ENCODE measurements at regions not wholly inside any gene's neighbourhood (a gene's known extent, or its start where the extent isn't known, plus 50 kb on each side); places are given as distances from the start of the nearest gene placed in this dataset.

- H3K4me1 ChIP-seq = no peaks in the 10 kb centered on the region
- WGBS, 2 donors (ENCODE audit: low coverage in 1 of 2) = 53 to 73% methylated on average over 3 of the region's 3 CpGs
- intact Hi-C loops (cut with DNase I; ENCODE audit: low total_unique reads) (no loop called here), in situ Hi-C loops (cut with MboI; ENCODE audit: low pct_ligation_motif_present in 1 of 4, low pct_unique_long_range_greater_than_20kb in 1 of 4, low sequenced_read_pairs in 3 of 4) (loop anchor here in 2 of 4 donors (25.0 kb wide), 3 partner anchors 94 to 1006 kb away; no protein-coding TSS in a partner anchor)
- no peak for DNase-seq
- no peaks in the 10 kb centered on the region for H3K27me3 ChIP-seq
- no peak overlapping the region for H3K27ac ChIP-seq
- no peaks in the 10 kb centered on the region for H3K36me3 ChIP-seq
- H3K4me3 ChIP-seq = no peak overlapping the region
- H3K9me3 ChIP-seq = no peaks in the 10 kb centered on the region
- TF ChIP-seq, protein P1, sequence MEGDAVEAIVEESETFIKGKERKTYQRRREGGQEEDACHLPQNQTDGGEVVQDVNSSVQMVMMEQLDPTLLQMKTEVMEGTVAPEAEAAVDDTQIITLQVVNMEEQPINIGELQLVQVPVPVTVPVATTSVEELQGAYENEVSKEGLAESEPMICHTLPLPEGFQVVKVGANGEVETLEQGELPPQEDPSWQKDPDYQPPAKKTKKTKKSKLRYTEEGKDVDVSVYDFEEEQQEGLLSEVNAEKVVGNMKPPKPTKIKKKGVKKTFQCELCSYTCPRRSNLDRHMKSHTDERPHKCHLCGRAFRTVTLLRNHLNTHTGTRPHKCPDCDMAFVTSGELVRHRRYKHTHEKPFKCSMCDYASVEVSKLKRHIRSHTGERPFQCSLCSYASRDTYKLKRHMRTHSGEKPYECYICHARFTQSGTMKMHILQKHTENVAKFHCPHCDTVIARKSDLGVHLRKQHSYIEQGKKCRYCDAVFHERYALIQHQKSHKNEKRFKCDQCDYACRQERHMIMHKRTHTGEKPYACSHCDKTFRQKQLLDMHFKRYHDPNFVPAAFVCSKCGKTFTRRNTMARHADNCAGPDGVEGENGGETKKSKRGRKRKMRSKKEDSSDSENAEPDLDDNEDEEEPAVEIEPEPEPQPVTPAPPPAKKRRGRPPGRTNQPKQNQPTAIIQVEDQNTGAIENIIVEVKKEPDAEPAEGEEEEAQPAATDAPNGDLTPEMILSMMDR (IDR thresholded peaks at IDR 0.05) = no peak
- TF ChIP-seq POLR2AphosphoS5 (IDR thresholded peaks at IDR 0.05) (no peak), POLR2A (IDR thresholded peaks at IDR 0.05) (no peak)
Observed at GRCh38 chr4:19230906-19231545, 1020.7 kb upstream of the SLIT2 start.

GRCh38 chr4:19227701-19228100, 1024.0 kb upstream of the SLIT2 start:
- 49 to 52% methylated on average over 4 of the region's 4 CpGs for WGBS, 2 donors (ENCODE audit: low coverage in 1 of 2)
- intact Hi-C loops (cut with DNase I; ENCODE audit: low total_unique reads) (loop anchor here (10.0 kb wide), 1 partner anchor 1457 kb away; no protein-coding TSS in a partner anchor), in situ Hi-C loops (cut with MboI; ENCODE audit: low pct_ligation_motif_present in 1 of 4, low pct_unique_long_range_greater_than_20kb in 1 of 4, low sequenced_read_pairs in 3 of 4) (loop anchor here in 2 of 4 donors (25.0 kb wide), 3 partner anchors 90 to 1010 kb away; no protein-coding TSS in a partner anchor)
- Histone ChIP-seq H3K4me1 (no peaks in the 10 kb centered on the region), H3K27ac (no peak overlapping the region), H3K27me3 (no peaks in the 10 kb centered on the region), H3K9me3 (no peaks in the 10 kb centered on the region), H3K4me3 (no peak overlapping the region), H3K36me3 (no peaks in the 10 kb centered on the region)
- TF ChIP-seq POLR2AphosphoS5 (IDR thresholded peaks at IDR 0.05) (no peak), EP300 (IDR thresholded peaks at IDR 0.05; ENCODE audit: low read depth) (no peak), POLR2A (IDR thresholded peaks at IDR 0.05) (no peak)
- TF ChIP-seq, protein P1 (IDR thresholded peaks at IDR 0.05) = no peak
- no peak for DNase-seq

DNA sequence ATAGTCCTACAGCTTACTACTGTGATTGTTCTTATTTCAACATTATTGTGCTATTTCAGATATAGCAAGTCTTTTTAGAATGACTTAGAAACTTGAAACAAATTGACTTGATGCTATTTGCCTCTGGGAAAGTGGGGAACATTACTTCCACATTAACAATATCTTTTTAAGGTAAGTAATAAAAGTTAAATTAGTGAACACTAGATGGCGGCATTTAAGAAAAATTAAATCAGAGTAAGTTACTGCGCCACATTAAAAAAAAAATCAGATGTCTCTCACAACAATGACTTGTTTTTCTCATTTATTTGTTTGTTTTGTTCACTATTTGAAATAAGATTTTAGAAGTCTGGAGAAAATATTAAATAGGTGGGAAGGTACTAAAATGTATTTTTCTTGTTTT, 1026.9 kb upstream of the SLIT2 start:
- no peaks in the 10 kb centered on the region for H3K4me1 ChIP-seq
- DNase-seq = no peak
- H3K9me3 ChIP-seq = no peaks in the 10 kb centered on the region
- intact Hi-C loops (cut with DNase I; ENCODE audit: low total_unique reads) (loop anchor here (10.0 kb wide), 1 partner anchor 1460 kb away; no protein-coding TSS in a partner anchor), in situ Hi-C loops (cut with MboI; ENCODE audit: low pct_ligation_motif_present in 1 of 4, low pct_unique_long_range_greater_than_20kb in 1 of 4, low sequenced_read_pairs in 3 of 4) (loop anchor here in 2 of 4 donors (25.0 kb wide), 3 partner anchors 88 to 1012 kb away; no protein-coding TSS in a partner anchor)
- H3K4me3 ChIP-seq = no peak overlapping the region
- no peaks in the 10 kb centered on the region for H3K36me3 ChIP-seq
- H3K27ac ChIP-seq = no peak overlapping the region
- TF ChIP-seq, protein P1 (IDR thresholded peaks at IDR 0.05) = peak; percentile 28 to 45 (median 31)
- TF ChIP-seq EP300 (IDR thresholded peaks at IDR 0.05; ENCODE audit: low read depth) = no peak
- no peaks in the 10 kb centered on the region for H3K27me3 ChIP-seq
- WGBS, 2 donors (ENCODE audit: low coverage in 1 of 2) = 10 to 11% methylated on average over 2 of the region's 2 CpGs

- 90 to 94% methylated on average over 3 of the region's 3 CpGs for WGBS, 2 donors (ENCODE audit: low coverage in 1 of 2)
- DNase-seq = no peak
- Histone ChIP-seq H3K9me3 (no peaks in the 10 kb centered on the region), H3K36me3 (no peaks in the 10 kb centered on the region), H3K4me1 (no peaks in the 10 kb centered on the region), H3K4me3 (no peak overlapping the region), H3K27ac (no peak overlapping the region), H3K27me3 (no peaks in the 10 kb centered on the region)
- in situ Hi-C loops (cut with MboI; ENCODE audit: low pct_ligation_motif_present in 1 of 4, low pct_unique_long_range_greater_than_20kb in 1 of 4, low sequenced_read_pairs in 3 of 4) (no loop called here), intact Hi-C loops (cut with DNase I; ENCODE audit: low total_unique reads) (no loop called here)
- TF ChIP-seq, protein P1 (IDR thresholded peaks at IDR 0.05) = no peak
- TF ChIP-seq POLR2A (IDR thresholded peaks at IDR 0.05) (no peak), EP300 (IDR thresholded peaks at IDR 0.05; ENCODE audit: low read depth) (no peak), POLR2AphosphoS5 (IDR thresholded peaks at IDR 0.05) (no peak)
Observed at GRCh38 chr4:19216476-19216875, 1035.2 kb upstream of the SLIT2 start.

Measured in transverse colon (tissue), 4 donors.